ENCODE measurements at regions not wholly inside any gene's neighbourhood (a gene's known extent, or its start where the extent isn't known, plus 50 kb on each side); places are given as distances from the start of the nearest gene placed in this dataset.

DNA sequence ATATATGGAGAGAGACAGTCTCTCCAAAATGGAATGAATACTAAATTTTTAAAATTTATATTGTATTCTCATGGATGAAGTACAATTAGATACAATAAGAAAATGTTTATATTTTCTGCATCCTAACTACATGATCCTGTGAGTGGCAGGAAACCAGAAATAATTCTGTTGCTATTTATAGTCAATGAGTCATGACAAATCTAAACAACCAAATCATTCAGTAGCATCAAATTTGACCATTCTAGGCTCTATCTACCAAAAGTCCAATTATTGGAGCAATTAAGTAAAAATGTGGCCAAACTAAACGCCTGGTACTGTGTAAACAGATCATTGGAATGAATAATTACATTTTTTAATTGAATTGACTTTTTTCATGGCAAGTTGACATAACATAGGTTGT, 959.8 kb downstream of the EPHA7 start:
- TF ChIP-seq, protein P1, sequence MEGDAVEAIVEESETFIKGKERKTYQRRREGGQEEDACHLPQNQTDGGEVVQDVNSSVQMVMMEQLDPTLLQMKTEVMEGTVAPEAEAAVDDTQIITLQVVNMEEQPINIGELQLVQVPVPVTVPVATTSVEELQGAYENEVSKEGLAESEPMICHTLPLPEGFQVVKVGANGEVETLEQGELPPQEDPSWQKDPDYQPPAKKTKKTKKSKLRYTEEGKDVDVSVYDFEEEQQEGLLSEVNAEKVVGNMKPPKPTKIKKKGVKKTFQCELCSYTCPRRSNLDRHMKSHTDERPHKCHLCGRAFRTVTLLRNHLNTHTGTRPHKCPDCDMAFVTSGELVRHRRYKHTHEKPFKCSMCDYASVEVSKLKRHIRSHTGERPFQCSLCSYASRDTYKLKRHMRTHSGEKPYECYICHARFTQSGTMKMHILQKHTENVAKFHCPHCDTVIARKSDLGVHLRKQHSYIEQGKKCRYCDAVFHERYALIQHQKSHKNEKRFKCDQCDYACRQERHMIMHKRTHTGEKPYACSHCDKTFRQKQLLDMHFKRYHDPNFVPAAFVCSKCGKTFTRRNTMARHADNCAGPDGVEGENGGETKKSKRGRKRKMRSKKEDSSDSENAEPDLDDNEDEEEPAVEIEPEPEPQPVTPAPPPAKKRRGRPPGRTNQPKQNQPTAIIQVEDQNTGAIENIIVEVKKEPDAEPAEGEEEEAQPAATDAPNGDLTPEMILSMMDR (IDR thresholded peaks at IDR 0.05): no peak
- no peak for TF ChIP-seq POLR2AphosphoS5 (IDR thresholded peaks at IDR 0.05; ENCODE audit: insufficient read depth in 1 of 2, low read depth in 1 of 2)
- no peak for TF ChIP-seq POLR2A (IDR thresholded peaks at IDR 0.05)
